Non-pigmented ciliary epithelial cell (primary cell): ENCODE measurements at regions not wholly inside any gene's neighbourhood (a gene's known extent, or its start where the extent isn't known, plus 50 kb on each side); places are given as distances from the start of the nearest gene placed in this dataset.
"Not testable (repeated sequence)": the region's sequence is repeated elsewhere in the genome, so short reads cannot be mapped to it uniquely, and the experiment has no call there.

Experiments
- DNase-seq: peaks from one replicate; pipeline ENCODE4 v3.0.0-alpha.2; 2010; ENCODE audit warnings: low read depth

GRCh38 chr4:12053966-12054365 is 625.3 kb upstream of the HS3ST1 start:
- no peak for DNase-seq

DNA sequence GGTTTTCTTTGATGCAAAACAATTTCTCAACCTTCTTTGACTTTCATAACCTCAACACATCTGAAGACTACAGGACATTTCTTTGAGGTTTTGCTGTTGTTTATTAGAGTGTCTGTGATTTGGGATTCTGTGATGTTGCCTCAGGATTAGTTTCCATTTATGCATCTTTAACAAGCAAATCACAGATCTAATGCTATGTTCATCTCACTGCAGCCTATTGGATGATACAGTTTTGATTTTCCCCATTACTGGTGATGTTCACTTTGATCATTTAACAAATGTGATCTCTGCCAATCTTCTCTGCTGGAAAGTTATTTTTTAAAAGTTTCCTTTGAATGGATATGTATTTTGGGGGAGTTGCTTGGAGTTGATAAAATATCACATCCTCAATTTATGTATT is 624.9 kb upstream of the HS3ST1 start:
- DNase-seq: no peak

DNA sequence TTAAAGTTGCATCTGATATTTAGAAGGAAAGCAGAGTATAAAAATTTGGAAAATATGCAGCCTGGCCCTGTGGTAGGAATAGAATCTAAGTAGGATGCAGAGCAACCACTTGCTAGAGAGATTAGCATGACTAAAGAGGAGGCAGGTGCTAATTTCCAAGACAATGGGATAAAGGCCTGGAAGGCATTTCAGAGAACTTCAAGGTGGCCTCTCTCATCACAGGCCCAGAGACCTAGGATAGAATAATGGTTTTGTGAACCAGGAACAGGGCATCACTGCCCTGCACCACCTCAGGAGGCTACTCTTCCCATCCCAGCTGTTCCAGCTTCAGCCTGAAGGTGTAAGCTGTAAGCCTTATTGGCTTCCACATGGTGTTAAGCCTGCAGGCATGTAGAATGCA is 621.7 kb upstream of the HS3ST1 start:
- no peak for DNase-seq

DNA sequence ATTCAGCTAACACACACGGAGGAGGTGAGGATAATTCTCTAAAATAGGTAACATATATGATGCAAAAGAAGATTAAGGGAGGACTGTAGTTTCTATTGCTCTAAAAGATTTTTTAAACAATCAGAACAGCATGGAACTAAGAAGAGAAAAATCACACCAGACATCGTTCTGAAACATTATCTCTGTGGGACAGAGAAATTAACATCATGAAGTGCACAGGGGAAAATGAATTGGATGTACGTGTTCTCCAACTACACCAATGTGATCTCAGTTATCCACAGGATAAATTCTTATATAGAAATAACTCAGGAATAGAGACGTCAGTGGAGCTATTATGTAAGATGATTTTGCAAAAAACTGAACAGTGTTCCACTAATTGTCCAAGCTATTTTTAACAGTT is 614.1 kb upstream of the HS3ST1 start:
- DNase-seq: no peak

GRCh38 chr4:12041828-12042227 is 613.1 kb upstream of the HS3ST1 start:
- DNase-seq: no peak

DNA sequence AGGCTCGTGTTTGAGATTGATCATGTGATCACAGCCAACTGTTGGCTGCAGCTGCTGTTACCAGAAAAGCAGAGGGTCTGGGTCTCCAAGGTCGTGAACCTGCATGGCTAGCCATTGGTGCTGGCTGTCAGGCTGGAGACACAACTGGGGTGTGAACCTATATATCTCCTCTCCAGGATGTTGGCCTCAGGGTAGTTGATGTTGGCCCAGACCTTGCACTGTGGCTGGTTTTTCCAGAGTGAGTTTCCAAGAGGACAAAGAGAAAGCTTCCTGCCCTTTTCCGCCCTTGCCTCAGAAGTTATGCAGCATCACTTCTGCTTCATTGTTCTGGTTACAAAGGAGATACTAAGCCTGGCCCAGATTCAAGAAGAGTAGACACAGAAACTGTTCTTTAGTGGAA is 607.8 kb upstream of the HS3ST1 start:
- DNase-seq: no peak

DNA sequence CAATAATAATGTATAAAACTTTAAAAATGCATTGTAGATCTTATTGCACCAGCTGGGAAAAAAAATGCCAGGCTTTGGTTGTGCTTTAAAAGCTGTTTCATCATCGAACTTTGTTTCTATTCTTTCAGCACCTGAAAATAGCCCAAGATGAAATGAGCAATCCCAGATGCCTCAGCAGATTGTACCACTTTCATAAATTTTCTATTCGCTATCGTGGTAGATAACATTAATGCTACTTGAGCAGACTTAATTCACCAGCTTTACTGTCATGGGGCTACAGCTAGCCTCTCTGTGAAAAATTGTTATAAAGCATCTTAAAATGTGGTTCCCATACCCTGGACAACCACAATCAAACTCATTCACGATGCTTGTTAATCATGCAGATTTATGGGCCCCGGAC is 599.6 kb upstream of the HS3ST1 start:
- DNase-seq: no peak

DNA sequence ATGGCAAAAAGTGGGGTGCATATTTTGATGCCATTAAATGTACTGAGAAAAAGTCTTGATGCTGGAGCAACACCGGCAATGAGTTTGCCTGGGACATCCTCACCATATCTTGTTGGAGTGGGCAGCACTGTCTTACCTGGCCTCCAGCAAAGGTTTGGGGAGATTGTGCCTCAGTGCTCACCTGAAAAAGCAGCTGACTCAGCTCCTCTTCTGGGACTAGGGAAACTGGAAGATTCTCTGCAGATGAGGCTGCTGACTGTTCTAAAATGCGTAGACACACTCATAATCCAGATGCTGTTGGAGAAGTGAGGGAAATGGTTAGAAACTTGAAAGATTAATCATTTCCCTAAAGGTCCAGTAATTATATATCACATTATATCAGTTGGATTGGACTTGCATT is 593.7 kb upstream of the HS3ST1 start:
- no peak for DNase-seq

DNA sequence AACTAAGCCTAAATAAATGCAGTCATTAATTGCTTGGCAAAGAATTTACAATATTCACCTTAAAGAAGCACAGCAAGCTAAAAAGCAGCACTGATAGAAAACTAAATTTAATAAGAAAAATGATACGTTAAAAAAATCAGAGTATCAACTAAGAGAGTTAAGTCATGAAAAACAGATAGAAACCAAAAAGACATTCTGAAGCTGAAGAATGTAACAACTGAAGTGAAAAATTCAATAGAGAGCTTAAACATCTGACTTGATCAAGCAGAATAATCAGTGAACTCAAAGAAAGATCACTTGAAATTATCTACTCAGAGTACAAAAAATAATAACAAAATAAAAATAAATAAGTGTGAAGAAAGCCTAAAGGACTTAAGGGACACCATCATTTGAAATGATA is 588.0 kb upstream of the HS3ST1 start:
- no peak for DNase-seq

GRCh38 chr4:12005471-12005870 is 576.8 kb upstream of the HS3ST1 start:
- DNase-seq: no peak

GRCh38 chr4:11996581-11996980 is 567.9 kb upstream of the HS3ST1 start:
- DNase-seq: not testable (repeated sequence)

GRCh38 chr4:11976726-11977263 is 548.1 kb upstream of the HS3ST1 start:
- no peak for DNase-seq

DNA sequence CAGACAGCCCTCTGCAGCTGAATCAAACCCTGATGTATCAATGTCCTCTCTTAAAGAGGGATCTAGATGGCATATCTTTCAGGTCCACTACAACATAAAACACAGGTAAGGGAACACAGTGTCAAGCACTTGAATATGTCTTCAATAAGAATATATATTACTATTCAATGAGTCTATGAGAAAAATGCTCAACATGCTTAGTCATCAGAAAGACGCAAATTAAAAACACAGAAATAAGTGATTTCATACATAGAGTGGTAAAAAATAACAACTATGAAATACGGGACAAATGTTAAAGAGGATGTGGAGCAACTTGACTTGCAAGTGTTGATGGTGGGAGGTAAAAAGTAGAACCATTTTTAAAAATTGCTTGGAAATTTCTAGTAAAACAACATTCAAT is 544.6 kb upstream of the HS3ST1 start:
- DNase-seq: no peak

GRCh38 chr4:11970754-11971153 is 542.1 kb upstream of the HS3ST1 start:
- no peak for DNase-seq

DNA sequence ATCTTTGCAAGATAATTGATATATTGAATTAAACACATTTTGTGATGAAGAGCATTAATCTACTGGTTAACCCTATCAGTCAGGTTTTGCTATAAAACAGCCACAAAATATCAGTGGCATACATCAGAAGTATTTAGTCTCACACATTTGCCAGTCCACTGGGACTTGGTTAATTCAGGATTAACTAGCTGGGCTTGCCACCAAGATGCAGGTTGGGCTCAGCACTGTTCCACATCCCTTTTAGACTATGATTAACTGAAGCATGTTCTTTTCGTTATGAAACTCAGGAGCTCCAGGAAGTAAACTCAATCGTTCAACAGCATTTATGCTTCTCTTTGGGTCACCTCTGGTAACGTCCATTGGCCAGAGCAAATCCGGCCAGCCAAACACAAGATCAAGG is 538.1 kb upstream of the HS3ST1 start:
- DNase-seq: no peak

GRCh38 chr4:11954093-11954492 is 525.4 kb upstream of the HS3ST1 start:
- DNase-seq: peak; percentile 14

- no peak for DNase-seq
Measured at GRCh38 chr4:11949355-11949754, 520.7 kb upstream of the HS3ST1 start.

GRCh38 chr4:11947629-11948028 is 518.9 kb upstream of the HS3ST1 start:
- DNase-seq: not testable (repeated sequence)

GRCh38 chr4:11937941-11938340 is 509.2 kb upstream of the HS3ST1 start:
- DNase-seq: no peak

GRCh38 chr4:11931266-11931820 is 502.6 kb upstream of the HS3ST1 start:
- DNase-seq: no peak

DNA sequence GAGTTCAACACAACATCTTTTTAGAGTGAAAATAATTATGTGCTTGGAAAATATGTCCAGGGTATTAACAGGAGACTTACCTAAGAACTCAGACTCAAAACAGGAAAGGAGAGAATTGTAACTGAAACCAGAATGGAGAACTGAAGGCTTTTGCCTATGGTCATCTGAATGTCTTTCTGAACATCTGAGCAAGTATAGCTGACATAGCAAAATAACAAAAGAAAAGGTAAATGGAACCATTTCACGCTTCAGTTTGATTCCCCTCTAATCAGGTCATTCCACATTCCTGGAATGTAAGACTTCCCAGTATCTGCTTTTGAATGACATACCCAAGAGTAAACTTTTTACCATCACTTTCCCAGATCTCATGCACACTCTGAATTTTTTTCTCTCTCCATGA is 500.4 kb upstream of the HS3ST1 start:
- no peak for DNase-seq

DNA sequence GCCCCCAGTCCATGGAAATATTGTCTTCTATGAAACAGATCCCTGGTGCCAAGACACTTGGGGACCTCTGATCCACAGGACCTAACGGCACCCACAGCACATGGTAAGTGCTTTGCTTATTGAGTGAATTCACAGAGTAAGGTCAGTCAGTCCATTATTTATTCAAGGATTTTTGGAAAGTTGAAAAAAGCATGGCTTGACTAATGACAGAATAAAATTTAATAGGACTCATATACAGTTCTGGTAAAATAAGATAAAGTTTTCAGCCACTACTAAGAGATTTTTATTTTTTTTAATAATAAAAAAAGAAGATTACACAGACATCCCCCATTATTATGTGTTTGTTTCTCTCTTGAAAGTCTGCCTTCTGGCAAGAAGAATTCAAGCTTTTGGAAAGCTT is 490.6 kb upstream of the HS3ST1 start:
- DNase-seq: no peak

DNA sequence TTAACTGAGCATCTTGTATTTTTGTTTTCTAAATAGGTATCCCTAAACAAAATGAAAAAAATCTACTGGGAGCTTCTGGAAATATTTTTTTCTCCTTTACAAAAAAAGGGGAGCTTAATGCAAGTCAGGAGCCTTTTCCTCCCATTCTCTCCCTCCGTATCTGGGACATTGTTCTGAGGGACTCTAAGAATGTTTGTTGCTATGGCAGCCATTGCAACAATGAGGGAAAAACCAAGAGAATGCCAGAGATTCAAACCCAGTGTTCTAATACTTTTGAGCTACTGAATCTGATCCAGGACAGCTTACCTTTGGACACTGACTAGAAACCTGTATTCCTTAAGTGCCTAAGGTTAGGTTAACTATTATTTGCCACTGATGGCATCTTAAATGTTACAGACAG is 485.7 kb upstream of the HS3ST1 start:
- DNase-seq: no peak

DNA sequence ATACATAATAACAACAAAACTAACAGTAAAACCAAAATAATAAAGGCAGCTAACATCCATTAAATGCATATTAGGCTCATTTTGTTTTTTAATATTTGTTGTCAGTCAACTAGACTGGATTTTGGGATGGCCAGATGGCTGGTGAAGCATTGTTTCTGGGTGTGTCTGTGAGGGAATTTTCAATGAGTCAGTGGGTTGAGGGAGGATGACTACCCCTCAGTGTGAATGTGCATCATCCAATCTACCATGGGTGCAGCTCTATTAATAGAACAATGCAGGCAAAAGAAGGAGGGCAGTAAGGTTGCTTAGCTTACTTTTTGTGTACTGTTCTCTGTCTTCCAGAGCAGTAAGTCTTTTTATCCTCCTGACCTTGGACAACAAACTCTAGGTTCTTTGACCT is 484.2 kb upstream of the HS3ST1 start:
- DNase-seq: no peak

GRCh38 chr4:11910812-11911211 is 482.1 kb upstream of the HS3ST1 start:
- no peak for DNase-seq
